VCaP (cell line): ENCODE measurements at regions not wholly inside any gene's neighbourhood (a gene's known extent, or its start where the extent isn't known, plus 50 kb on each side); places are given as distances from the start of the nearest gene placed in this dataset.
"Not testable (repeated sequence)": the region's sequence is repeated elsewhere in the genome, so short reads cannot be mapped to it uniquely, and the experiment has no call there.

Source experiments
- H3K27ac ChIP-seq: fragments of 450-650 bp; 2 replicates; pipeline ENCODE4 v1.5.1; 2017
- CTCF ChIP-seq: fragments of 450-650 bp; conservative IDR thresholded peaks from 2 replicates; pipeline ENCODE4 v1.5.1; 2017; ENCODE audit warnings: mild to moderate bottlenecking, moderate library complexity

GRCh38 chr5:3484836-3485235 is 110.8 kb upstream of the IRX1 start:
- no peak overlapping the region for H3K27ac ChIP-seq

GRCh38 chr5:3481175-3481574 is 114.5 kb upstream of the IRX1 start:
- no peak overlapping the region for H3K27ac ChIP-seq
- no peak for TF ChIP-seq CTCF

More at GRCh38 chr5:3484836-3485235, 110.8 kb upstream of the IRX1 start:
- no peak for TF ChIP-seq CTCF

- TF ChIP-seq CTCF = no peak
Observed at GRCh38 chr5:3475674-3476073, 120.0 kb upstream of the IRX1 start.

GRCh38 chr5:3466392-3466791 is 129.2 kb upstream of the IRX1 start:
- no peak for TF ChIP-seq CTCF
- H3K27ac ChIP-seq = no peak overlapping the region

More at GRCh38 chr5:3475674-3476073, 120.0 kb upstream of the IRX1 start:
- H3K27ac ChIP-seq = no peak overlapping the region

- TF ChIP-seq CTCF = no peak
- no peak overlapping the region for H3K27ac ChIP-seq
Observed at GRCh38 chr5:3460416-3460815, 135.2 kb upstream of the IRX1 start.

- H3K27ac ChIP-seq = no peak overlapping the region
- no peak for TF ChIP-seq CTCF
Observed at GRCh38 chr5:3456121-3456681, 139.4 kb upstream of the IRX1 start.

- H3K27ac ChIP-seq = not testable (repeated sequence)
Observed at GRCh38 chr5:3454028-3454427, 141.6 kb upstream of the IRX1 start.

- no peak for TF ChIP-seq CTCF
Observed at GRCh38 chr5:3452622-3453021, 143.0 kb upstream of the IRX1 start.

More at GRCh38 chr5:3452622-3453021, 143.0 kb upstream of the IRX1 start:
- H3K27ac ChIP-seq = no peak overlapping the region
